Natural killer cell (primary cell): ENCODE measurements at regions not wholly inside any gene's neighbourhood (a gene's known extent, or its start where the extent isn't known, plus 50 kb on each side); places are given as distances from the start of the nearest gene placed in this dataset.

ENCODE experiments used
- ATAC-seq, 3 donors: fragments of 150-1000 bp in 2 of 3; fragments of 200-7000 bp in 1 of 3; cut with Tn5 transposase; 1 replicate in 1 of 3; 2 replicates in 2 of 3; pipeline ENCODE4 v1.10.0; 2021; ENCODE audit warnings: mild to moderate bottlenecking in 2 of 3, moderate library complexity in 2 of 3
- DNase-seq, 2 donors: peaks; one replicate each; pipeline versions ENCODE4 v3.0.0 to v3.0.0-alpha.2; 2013 to 2021; ENCODE audit warnings: mixed read lengths in 1 of 2
- H3K27ac ChIP-seq: one replicate; pipeline ENCODE4 v1.5.1; 2013; ENCODE audit warnings: mild to moderate bottlenecking, low read length
- H3K27me3 ChIP-seq: one replicate; pipeline ENCODE4 v1.6.1; 2013; ENCODE audit warnings: low read length; ENCODE audit not compliant: control insufficient read depth, insufficient read depth
- H3K36me3 ChIP-seq: one replicate; pipeline ENCODE4 v1.6.1; 2013; ENCODE audit warnings: low read length; ENCODE audit not compliant: control insufficient read depth, insufficient read depth
- H3K4me1 ChIP-seq: one replicate; pipeline ENCODE4 v1.6.1; 2013; ENCODE audit warnings: low read length; ENCODE audit not compliant: control insufficient read depth, insufficient read depth
- H3K4me3 ChIP-seq: one replicate; pipeline ENCODE4 v1.5.1; 2013; ENCODE audit warnings: low read length
- H3K9me3 ChIP-seq: one replicate; pipeline ENCODE4 v1.6.1; 2013; ENCODE audit warnings: low read length; ENCODE audit not compliant: control insufficient read depth, insufficient read depth
- H3K27ac Mint-ChIP-seq, 2 donors: one replicate each; pipeline ENCODE4 v1.8.0; 2022; ENCODE audit warnings: mild to moderate bottlenecking in 2 of 2, mixed read lengths in 2 of 2, moderate library complexity in 1 of 2
- H3K27me3 Mint-ChIP-seq, 2 donors: one replicate each; pipeline ENCODE4 v1.8.0; 2022; ENCODE audit warnings: low read depth in 2 of 2, mixed read lengths in 2 of 2
- H3K36me3 Mint-ChIP-seq: one replicate; pipeline ENCODE4 v1.8.0; 2022; ENCODE audit warnings: mixed read lengths
- H3K4me1 Mint-ChIP-seq, 2 donors: one replicate each; pipeline ENCODE4 v1.8.0; 2022; ENCODE audit warnings: mixed read lengths in 2 of 2
- H3K4me3 Mint-ChIP-seq: one replicate; pipeline ENCODE4 v1.8.0; 2022; ENCODE audit warnings: mild to moderate bottlenecking, moderate library complexity, mixed read lengths
- H3K9me3 Mint-ChIP-seq, 2 donors: one replicate each; pipeline ENCODE4 v1.8.0; 2022; ENCODE audit warnings: mixed read lengths in 2 of 2
- WGBS: methylation state at CpG from one replicate; pipeline ENCODE4 v1.1.7; 2013; ENCODE audit warnings: missing lambda C conversion rate; ENCODE audit not compliant: insufficient coverage; 5-methylcytosine and 5-hydroxymethylcytosine counted together
- intact Hi-C: fragments of 100-400 bp; cut with micrococcal nuclease; formaldehyde crosslinking; loops from one replicate; pipeline ENCODE4 v1.14.2; 2022
- TF ChIP-seq, protein P1 (sequence below): fragments of 200-600 bp; IDR thresholded peaks from one replicate; pipeline ENCODE4 v1.8.0; 2022; ENCODE audit warnings: antibody characterized with exemption

DNA sequence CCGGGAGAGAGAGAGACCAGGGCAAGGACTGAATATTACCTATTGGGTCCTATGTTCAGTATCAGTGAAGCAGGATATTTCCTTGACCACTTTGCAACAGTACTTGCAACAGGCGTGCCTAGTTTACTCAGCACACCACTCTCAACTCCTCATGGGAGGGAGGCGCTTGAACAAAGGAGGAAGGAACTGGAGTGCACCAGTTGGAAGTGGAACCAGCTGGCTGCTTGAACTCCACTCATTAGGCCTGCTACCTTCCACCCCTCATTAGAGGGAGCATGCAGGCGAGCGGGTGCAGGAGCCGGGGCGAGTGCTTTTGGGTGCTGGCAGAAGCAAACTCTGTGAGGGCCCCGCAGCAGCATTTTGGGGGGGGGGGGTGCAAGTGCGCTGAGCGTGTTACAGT is 1369.6 kb upstream of the RAG2 start:
- no peak overlapping the region for H3K27ac ChIP-seq
- H3K9me3 Mint-ChIP-seq, result no peaks in the 10 kb centered on the region
- TF ChIP-seq, protein P1, sequence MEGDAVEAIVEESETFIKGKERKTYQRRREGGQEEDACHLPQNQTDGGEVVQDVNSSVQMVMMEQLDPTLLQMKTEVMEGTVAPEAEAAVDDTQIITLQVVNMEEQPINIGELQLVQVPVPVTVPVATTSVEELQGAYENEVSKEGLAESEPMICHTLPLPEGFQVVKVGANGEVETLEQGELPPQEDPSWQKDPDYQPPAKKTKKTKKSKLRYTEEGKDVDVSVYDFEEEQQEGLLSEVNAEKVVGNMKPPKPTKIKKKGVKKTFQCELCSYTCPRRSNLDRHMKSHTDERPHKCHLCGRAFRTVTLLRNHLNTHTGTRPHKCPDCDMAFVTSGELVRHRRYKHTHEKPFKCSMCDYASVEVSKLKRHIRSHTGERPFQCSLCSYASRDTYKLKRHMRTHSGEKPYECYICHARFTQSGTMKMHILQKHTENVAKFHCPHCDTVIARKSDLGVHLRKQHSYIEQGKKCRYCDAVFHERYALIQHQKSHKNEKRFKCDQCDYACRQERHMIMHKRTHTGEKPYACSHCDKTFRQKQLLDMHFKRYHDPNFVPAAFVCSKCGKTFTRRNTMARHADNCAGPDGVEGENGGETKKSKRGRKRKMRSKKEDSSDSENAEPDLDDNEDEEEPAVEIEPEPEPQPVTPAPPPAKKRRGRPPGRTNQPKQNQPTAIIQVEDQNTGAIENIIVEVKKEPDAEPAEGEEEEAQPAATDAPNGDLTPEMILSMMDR, result no peak
- ATAC-seq, result no peak
- H3K4me1 Mint-ChIP-seq, result no peaks in the 10 kb centered on the region
- H3K9me3 ChIP-seq, result peaks cover 4% of the 10 kb centered on the region
- peaks cover 6% of the 10 kb centered on the region for H3K36me3 Mint-ChIP-seq
- H3K4me3 Mint-ChIP-seq, result no peak overlapping the region
- WGBS, result 96% methylated on average over 10 of the region's 10 CpGs
- H3K36me3 ChIP-seq, result no peaks in the 10 kb centered on the region
- no peaks in the 10 kb centered on the region for H3K27me3 Mint-ChIP-seq
- DNase-seq, result no peak
- intact Hi-C loops, result no loop called here
- H3K4me1 ChIP-seq, result no peaks in the 10 kb centered on the region
- H3K27ac Mint-ChIP-seq, result no peak overlapping the region
- H3K4me3 ChIP-seq, result no peak overlapping the region
- no peaks in the 10 kb centered on the region for H3K27me3 ChIP-seq

DNA sequence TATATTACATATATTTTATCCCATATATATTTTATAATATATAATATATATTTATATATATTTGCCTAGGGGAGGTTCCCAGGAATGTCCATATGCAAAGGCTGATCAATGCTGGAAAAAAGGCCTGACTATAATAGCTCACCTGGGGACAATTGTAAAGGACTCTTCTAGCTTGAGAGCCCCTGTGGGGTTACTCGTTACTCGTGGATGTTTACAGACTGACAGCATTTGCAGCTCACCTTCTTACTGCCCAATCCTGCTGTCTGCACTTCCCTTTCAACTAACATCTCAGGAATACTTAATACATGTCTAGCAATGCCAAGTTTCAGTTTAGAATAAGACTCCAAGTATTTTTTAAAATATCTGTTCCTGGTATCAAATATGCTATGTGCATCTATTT is 1365.4 kb upstream of the RAG2 start:
- Mint-ChIP-seq H3K36me3 (peaks cover 15% of the 10 kb centered on the region), H3K9me3 (peaks cover 10 to 14% of the 10 kb centered on the region in 2 donors), H3K27ac (no peak overlapping the region), H3K4me1 (no peaks in the 10 kb centered on the region), H3K4me3 (no peak overlapping the region), H3K27me3 (no peaks in the 10 kb centered on the region)
- ATAC-seq (no peak), DNase-seq (no peak)
- no peaks in the 10 kb centered on the region for H3K27me3 ChIP-seq
- H3K9me3 ChIP-seq, result peaks cover 4% of the 10 kb centered on the region
- WGBS, result 78% methylated on average over 2 of the region's 2 CpGs
- H3K4me1 ChIP-seq, result no peaks in the 10 kb centered on the region
- no peak overlapping the region for H3K4me3 ChIP-seq
- H3K27ac ChIP-seq, result no peak overlapping the region
- H3K36me3 ChIP-seq, result no peaks in the 10 kb centered on the region
- TF ChIP-seq, protein P1, result no peak
- intact Hi-C loops, result no loop called here

DNA sequence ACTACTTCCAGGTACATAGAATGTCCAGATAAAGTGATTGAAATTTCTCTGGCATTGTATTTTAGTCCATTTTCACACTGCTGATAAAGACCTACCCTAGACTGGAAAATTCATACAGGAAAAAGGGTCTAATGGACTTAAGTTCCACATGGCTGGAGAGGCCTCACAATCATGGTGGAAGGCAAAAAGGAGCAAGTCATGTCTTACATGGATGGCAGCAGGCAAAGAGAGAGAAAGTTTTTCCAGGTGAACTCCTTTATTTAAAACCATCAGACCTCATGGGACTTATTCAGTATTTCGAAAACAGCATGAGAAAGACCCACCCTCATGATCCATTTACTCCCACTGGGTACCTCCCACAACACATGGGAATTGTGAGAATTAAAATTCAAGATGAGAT is 1359.7 kb upstream of the RAG2 start:
- Histone ChIP-seq H3K27ac (no peak overlapping the region), H3K4me3 (no peak overlapping the region), H3K9me3 (peaks cover 2% of the 10 kb centered on the region), H3K36me3 (no peaks in the 10 kb centered on the region), H3K27me3 (no peaks in the 10 kb centered on the region), H3K4me1 (no peaks in the 10 kb centered on the region)
- peaks cover 12 to 19% of the 10 kb centered on the region in 2 donors for H3K9me3 Mint-ChIP-seq
- no peak overlapping the region for H3K27ac Mint-ChIP-seq
- intact Hi-C loops, result no loop called here
- H3K36me3 Mint-ChIP-seq, result peaks cover 17% of the 10 kb centered on the region
- TF ChIP-seq, protein P1, result no peak
- H3K4me3 Mint-ChIP-seq, result no peak overlapping the region
- DNase-seq, result no peak
- no peaks in the 10 kb centered on the region for H3K27me3 Mint-ChIP-seq
- 60% methylated on average over 1 of the region's 1 CpG for WGBS
- ATAC-seq, result no peak
- H3K4me1 Mint-ChIP-seq, result no peaks in the 10 kb centered on the region

DNA sequence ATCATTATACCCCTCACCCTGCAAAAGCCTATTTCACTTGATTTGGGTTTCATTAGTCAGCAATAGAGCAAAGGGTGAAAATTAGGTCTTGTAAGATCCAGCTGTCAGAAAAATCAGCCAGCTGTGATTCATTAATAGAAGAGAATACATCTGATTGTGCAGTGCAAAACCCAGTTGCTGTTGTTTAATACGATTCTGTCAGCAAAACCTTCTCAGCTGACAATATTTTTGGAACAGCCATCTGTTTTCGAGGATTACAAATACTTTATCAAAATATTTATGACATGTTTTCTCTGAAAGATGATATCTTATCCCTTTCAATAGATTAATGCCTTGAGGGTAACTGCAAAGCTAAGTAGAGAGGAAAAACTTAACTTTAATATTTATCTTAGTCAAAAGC is 1354.0 kb upstream of the RAG2 start:
- Histone ChIP-seq H3K27ac (no peak overlapping the region), H3K9me3 (peaks cover 2% of the 10 kb centered on the region), H3K4me3 (no peak overlapping the region), H3K4me1 (no peaks in the 10 kb centered on the region), H3K27me3 (no peaks in the 10 kb centered on the region), H3K36me3 (no peaks in the 10 kb centered on the region)
- Mint-ChIP-seq H3K4me1 (peaks cover 5% of the 10 kb centered on the region in 2 donors), H3K27ac (no peak overlapping the region), H3K9me3 (peaks cover 0 to 5% of the 10 kb centered on the region in 2 donors), H3K27me3 (no peaks in the 10 kb centered on the region), H3K36me3 (no peaks in the 10 kb centered on the region), H3K4me3 (no peak overlapping the region)
- intact Hi-C loops, result no loop called here
- WGBS, result 83% methylated on average over 1 of the region's 2 CpGs
- no peak for ATAC-seq
- DNase-seq, result no peak
- TF ChIP-seq, protein P1, result no peak
